Liver (tissue), 7 donors: ENCODE measurements at regions not wholly inside any gene's neighbourhood (a gene's known extent, or its start where the extent isn't known, plus 50 kb on each side); places are given as distances from the start of the nearest gene placed in this dataset.

Experiments
- DNase-seq: peaks from one replicate; pipeline ENCODE4 v3.0.0-alpha.2; 2017; ENCODE audit warnings: low spot score
- H3K27ac ChIP-seq, 2 donors: one replicate each; pipeline ENCODE4 v1.7.0; 2013; ENCODE audit warnings: inconsistent platforms in 2 of 2, low read length in 2 of 2, control low read depth in 1 of 2, low read depth in 1 of 2, mild to moderate bottlenecking in 1 of 2
- H3K27me3 ChIP-seq, 4 donors: one replicate each; pipeline versions ENCODE4 v1.6.1 to v1.7.0; 2013; ENCODE audit warnings: low read length in 3 of 4, inconsistent platforms in 1 of 4, mild to moderate bottlenecking in 1 of 4, moderate library complexity in 1 of 4; ENCODE audit not compliant: control insufficient read depth in 4 of 4, insufficient read depth in 4 of 4
- H3K36me3 ChIP-seq, 4 donors: one replicate each; pipeline versions ENCODE4 v1.6.1 to v1.7.0; 2013; ENCODE audit warnings: low read length in 3 of 4, mild to moderate bottlenecking in 3 of 4, low read depth in 1 of 4, moderate library complexity in 1 of 4; ENCODE audit not compliant: control insufficient read depth in 4 of 4, insufficient read depth in 3 of 4
- H3K4me1 ChIP-seq, 4 donors: one replicate each; pipeline versions ENCODE4 v1.6.1 to v1.7.0; 2013; ENCODE audit warnings: low read length in 3 of 4, mild to moderate bottlenecking in 3 of 4, moderate library complexity in 1 of 4; ENCODE audit not compliant: control insufficient read depth in 4 of 4, insufficient read depth in 4 of 4
- H3K4me3 ChIP-seq, 3 donors: one replicate each; pipeline versions ENCODE4 v1.6.1 to v1.7.0; 2013; ENCODE audit warnings: low read length in 3 of 3, control low read depth in 1 of 3, low read depth in 1 of 3, mild to moderate bottlenecking in 1 of 3
- H3K9ac ChIP-seq, 2 donors: one replicate each; pipeline ENCODE4 v1.7.0; 2013; ENCODE audit warnings: low read length in 2 of 2, mild to moderate bottlenecking in 2 of 2, moderate library complexity in 2 of 2, control low read depth in 1 of 2, low read depth in 1 of 2
- H3K9me3 ChIP-seq, 4 donors: one replicate each; pipeline versions ENCODE4 v1.6.1 to v1.7.0; 2013; ENCODE audit warnings: low read length in 3 of 4; ENCODE audit not compliant: control insufficient read depth in 4 of 4
- ATF3 ChIP-seq: IDR thresholded peaks from 2 replicates; pipeline ENCODE4 v1.6.1; 2016; ENCODE audit warnings: antibody characterized with exemption
- FOXA1 ChIP-seq: IDR thresholded peaks from 2 replicates; pipeline ENCODE4 v1.6.1; 2016; ENCODE audit warnings: antibody characterized with exemption
- FOXA2 ChIP-seq: IDR thresholded peaks from 2 replicates; pipeline ENCODE4 v1.6.1; 2016; ENCODE audit warnings: antibody characterized with exemption
- GABPA ChIP-seq, 2 donors: IDR thresholded peaks in 1 of 2; conservative IDR thresholded peaks in 1 of 2; 2 replicates each; pipeline ENCODE4 v1.6.1; 2016; ENCODE audit warnings: antibody characterized with exemption in 2 of 2, mild to moderate bottlenecking in 1 of 2, moderate library complexity in 1 of 2
- HNF4A ChIP-seq, 2 donors: conservative IDR thresholded peaks; 2 replicates each; pipeline ENCODE4 v1.6.1; 2016; ENCODE audit warnings: antibody characterized with exemption in 2 of 2, mild to moderate bottlenecking in 2 of 2
- HNF4G ChIP-seq: IDR thresholded peaks from 2 replicates; pipeline ENCODE4 v1.6.1; 2016; ENCODE audit warnings: antibody characterized with exemption
- NR2F2 ChIP-seq: IDR thresholded peaks from 2 replicates; pipeline ENCODE4 v1.6.1; 2016; ENCODE audit warnings: antibody characterized with exemption
- REST ChIP-seq: IDR thresholded peaks from 2 replicates; pipeline ENCODE4 v1.6.1; 2016; ENCODE audit warnings: antibody characterized with exemption, mild to moderate bottlenecking
- RXRA ChIP-seq, 2 donors: IDR thresholded peaks; 2 replicates each; pipeline ENCODE4 v1.6.1; 2017 to 2018; ENCODE audit warnings: antibody characterized with exemption in 2 of 2, mild to moderate bottlenecking in 1 of 2
- SP1 ChIP-seq: IDR thresholded peaks from 2 replicates; pipeline ENCODE4 v1.6.1; 2018; ENCODE audit warnings: antibody characterized with exemption, mild to moderate bottlenecking
- TAF1 ChIP-seq: conservative IDR thresholded peaks from 2 replicates; pipeline ENCODE4 v1.6.1; 2016; ENCODE audit warnings: antibody characterized with exemption, mild to moderate bottlenecking
- YY1 ChIP-seq: IDR thresholded peaks from 2 replicates; pipeline ENCODE4 v1.6.1; 2016; ENCODE audit warnings: antibody characterized with exemption, mild to moderate bottlenecking
- WGBS: extraction: QIAGEN DNeasy Blood & Tissue Kit; methylation state at CpG from one replicate; pipeline ENCODE4 v1.1.7; 2013; 5-methylcytosine and 5-hydroxymethylcytosine counted together
- TF ChIP-seq, protein P1 (sequence below): IDR thresholded peaks from 2 replicates; pipeline ENCODE4 v1.6.1; 2016; ENCODE audit warnings: antibody characterized with exemption
- donor health status: healthy.
- donor health status: healthy.
- donor health status: healthy.
- donor health status: healthy.

DNA sequence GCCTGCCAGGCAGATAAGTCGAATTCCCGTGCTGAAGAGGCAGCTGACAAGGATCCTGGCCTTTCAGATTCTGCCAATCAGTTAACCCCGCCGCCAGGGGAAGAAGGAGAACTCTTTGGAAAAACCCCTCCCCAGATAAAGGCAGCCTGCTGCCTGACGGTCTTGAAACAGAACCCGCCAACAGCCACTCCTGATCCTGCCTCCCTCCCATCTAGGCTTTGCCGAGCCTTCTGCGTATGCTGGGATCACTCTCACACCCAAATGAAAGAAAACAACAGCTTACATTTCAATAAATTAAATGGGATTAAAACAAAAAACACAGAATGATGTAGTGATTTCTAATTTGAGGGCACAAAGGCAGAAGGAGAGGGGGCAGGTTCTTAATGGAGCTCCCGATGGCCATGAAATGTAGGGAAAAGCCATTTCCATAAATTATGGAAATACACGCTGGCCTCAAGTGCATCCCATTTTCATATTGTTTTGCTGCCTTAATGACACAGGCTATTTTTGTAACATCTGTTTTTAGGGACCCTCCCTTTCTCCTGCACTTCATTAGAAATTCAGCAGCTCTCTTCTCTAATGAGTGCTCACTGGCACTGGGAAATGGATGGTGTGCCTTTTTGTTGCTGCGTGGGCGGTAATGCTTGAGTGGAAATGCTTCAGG, 319.1 kb downstream of the MED10 start (continued):
- TF ChIP-seq RXRA (IDR thresholded peaks at IDR 0.05) (no peak), ATF3 (no peak)

DNA sequence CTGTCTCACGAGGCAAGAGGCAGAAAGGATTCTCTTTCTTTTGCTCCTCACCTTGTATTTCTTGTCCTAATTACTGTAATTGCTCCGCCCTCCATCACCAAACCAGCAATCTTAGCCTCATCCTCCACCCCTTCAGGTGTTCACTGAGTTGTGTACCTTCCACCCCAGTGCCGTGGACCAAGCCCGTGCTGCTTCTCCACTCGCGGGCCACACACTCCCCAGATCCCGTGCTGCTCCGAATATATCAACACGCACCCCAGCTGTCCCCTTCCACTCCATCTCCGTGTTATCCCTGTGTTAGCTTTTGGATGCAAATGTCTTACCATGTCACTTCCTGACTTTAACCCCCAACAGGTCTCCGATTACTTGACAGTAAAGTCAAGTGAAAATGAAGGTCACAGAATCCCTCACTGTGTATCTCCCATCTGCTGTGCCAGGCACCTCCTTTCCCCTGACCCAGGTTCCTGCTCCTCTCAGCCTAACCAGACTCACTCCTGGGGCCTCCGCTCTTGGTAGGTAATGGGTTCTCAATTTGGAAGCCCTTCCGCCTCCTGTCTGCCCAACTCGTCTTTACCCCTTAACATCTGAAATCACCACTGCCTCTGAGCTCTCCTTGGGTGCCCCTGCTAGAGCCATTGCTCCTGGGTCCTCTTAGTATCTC, 320.2 kb downstream of the MED10 start:
- Histone ChIP-seq H3K9me3 (no peaks in the 10 kb centered on the region), H3K9ac (no peak overlapping the region), H3K4me1 (no peaks in the 10 kb centered on the region), H3K27ac (no peak overlapping the region), H3K36me3 (no peaks in the 10 kb centered on the region), H3K4me3 (no peak overlapping the region), H3K27me3 (peaks cover 0 to 6% (median 0%) of the 10 kb centered on the region in 4 donors)
- no peak for DNase-seq
- 88% methylated on average over 14 of the region's 14 CpGs for WGBS
- no peak for TF ChIP-seq GABPA (IDR thresholded peaks at IDR 0.05 in 1 of 2, conservative IDR thresholded peaks at IDR 0.05 in 1 of 2)
- TF ChIP-seq REST, result no peak
- no peak for TF ChIP-seq ATF3
- no peak for TF ChIP-seq NR2F2
- TF ChIP-seq, protein P1, sequence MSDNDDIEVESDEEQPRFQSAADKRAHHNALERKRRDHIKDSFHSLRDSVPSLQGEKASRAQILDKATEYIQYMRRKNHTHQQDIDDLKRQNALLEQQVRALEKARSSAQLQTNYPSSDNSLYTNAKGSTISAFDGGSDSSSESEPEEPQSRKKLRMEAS, result no peak
- TF ChIP-seq FOXA2, result no peak
- TF ChIP-seq HNF4G, result no peak

GRCh38 chr5:6056280-6056679, 322.1 kb downstream of the MED10 start:
- Histone ChIP-seq H3K27me3 (peaks cover 0 to 7% (median 0%) of the 10 kb centered on the region in 4 donors), H3K9me3 (peaks cover 0 to 2% (median 0%) of the 10 kb centered on the region in 4 donors), H3K9ac (no peak overlapping the region), H3K27ac (no peak overlapping the region), H3K4me3 (no peak overlapping the region), H3K36me3 (no peaks in the 10 kb centered on the region), H3K4me1 (no peaks in the 10 kb centered on the region)
- DNase-seq, result no peak
- TF ChIP-seq SP1, result no peak
- no peak for TF ChIP-seq TAF1
- TF ChIP-seq NR2F2, result no peak
- no peak for TF ChIP-seq HNF4G
- no peak for TF ChIP-seq GABPA (IDR thresholded peaks at IDR 0.05 in 1 of 2, conservative IDR thresholded peaks at IDR 0.05 in 1 of 2)
- TF ChIP-seq, protein P1, result no peak
- TF ChIP-seq FOXA1, result no peak
- TF ChIP-seq HNF4A (conservative IDR thresholded peaks at IDR 0.05), result no peak
- TF ChIP-seq YY1, result no peak
- 80% methylated on average over 4 of the region's 4 CpGs for WGBS
